ENCODE measurements at regions not wholly inside any gene's neighbourhood (a gene's known extent, or its start where the extent isn't known, plus 50 kb on each side); places are given as distances from the start of the nearest gene placed in this dataset.
A peak's percentile ranks its signal among the peaks of the same experiment; 100 is the strongest.
"Not testable (repeated sequence)": the region's sequence is repeated elsewhere in the genome, so short reads cannot be mapped to it uniquely, and the experiment has no call there.

- DNase-seq (ENCODE audit: low read depth) = no peak
Observed at GRCh38 chr13:93017493-93018112, 209.0 kb upstream of the GPC6 start.

GRCh38 chr13:93023929-93024328 is 202.7 kb upstream of the GPC6 start:
- no peak for DNase-seq (ENCODE audit: low read depth)

GRCh38 chr13:93025984-93026383 is 200.6 kb upstream of the GPC6 start:
- no peak for DNase-seq (ENCODE audit: low read depth)

- no peak for DNase-seq (ENCODE audit: low read depth)
Observed at GRCh38 chr13:93029536-93029935, 197.1 kb upstream of the GPC6 start.

GRCh38 chr13:93036380-93036779 is 190.2 kb upstream of the GPC6 start:
- no peak for DNase-seq (ENCODE audit: low read depth)

- no peak for DNase-seq (ENCODE audit: low read depth)
Observed at GRCh38 chr13:93037780-93038179, 188.8 kb upstream of the GPC6 start.

GRCh38 chr13:93038187-93038586 is 188.4 kb upstream of the GPC6 start:
- DNase-seq (ENCODE audit: low read depth) = no peak

GRCh38 chr13:93039131-93039530 is 187.5 kb upstream of the GPC6 start:
- DNase-seq (ENCODE audit: low read depth) = peak; percentile 7

GRCh38 chr13:93041566-93041965 is 185.0 kb upstream of the GPC6 start:
- not testable (repeated sequence) for DNase-seq (ENCODE audit: low read depth)

GRCh38 chr13:93045836-93046235 is 180.8 kb upstream of the GPC6 start:
- no peak for DNase-seq (ENCODE audit: low read depth)

- no peak for DNase-seq (ENCODE audit: low read depth)
Observed at GRCh38 chr13:93055233-93055632, 171.4 kb upstream of the GPC6 start.

GRCh38 chr13:93058301-93058700 is 168.3 kb upstream of the GPC6 start:
- DNase-seq (ENCODE audit: low read depth) = no peak

- DNase-seq (ENCODE audit: low read depth) = no peak
Observed at GRCh38 chr13:93060144-93060543, 166.5 kb upstream of the GPC6 start.

- DNase-seq (ENCODE audit: low read depth) = peak; percentile 12
Observed at GRCh38 chr13:93066187-93066586, 160.4 kb upstream of the GPC6 start.

GRCh38 chr13:93079294-93079693 is 147.3 kb upstream of the GPC6 start:
- no peak for DNase-seq (ENCODE audit: low read depth)

GRCh38 chr13:93080166-93080565 is 146.4 kb upstream of the GPC6 start:
- no peak for DNase-seq (ENCODE audit: low read depth)

GRCh38 chr13:93080587-93080986 is 146.0 kb upstream of the GPC6 start:
- DNase-seq (ENCODE audit: low read depth) = no peak

- no peak for DNase-seq (ENCODE audit: low read depth)
Observed at GRCh38 chr13:93086329-93086728, 140.3 kb upstream of the GPC6 start.

GRCh38 chr13:93098972-93099371 is 127.6 kb upstream of the GPC6 start:
- DNase-seq (ENCODE audit: low read depth) = no peak

- DNase-seq (ENCODE audit: low read depth) = no peak
Observed at GRCh38 chr13:93101226-93101734, 125.3 kb upstream of the GPC6 start.

- DNase-seq (ENCODE audit: low read depth) = no peak
Observed at GRCh38 chr13:93104270-93104669, 122.3 kb upstream of the GPC6 start.

GRCh38 chr13:93108111-93108601 is 118.5 kb upstream of the GPC6 start:
- no peak for DNase-seq (ENCODE audit: low read depth)

GRCh38 chr13:93116809-93117208 is 109.8 kb upstream of the GPC6 start:
- DNase-seq (ENCODE audit: low read depth) = no peak

GRCh38 chr13:93118081-93118615 is 108.5 kb upstream of the GPC6 start:
- no peak for DNase-seq (ENCODE audit: low read depth)

All from EH (cell line).